ENCODE measurements at regions not wholly inside any gene's neighbourhood (a gene's known extent, or its start where the extent isn't known, plus 50 kb on each side); places are given as distances from the start of the nearest gene placed in this dataset.

DNA sequence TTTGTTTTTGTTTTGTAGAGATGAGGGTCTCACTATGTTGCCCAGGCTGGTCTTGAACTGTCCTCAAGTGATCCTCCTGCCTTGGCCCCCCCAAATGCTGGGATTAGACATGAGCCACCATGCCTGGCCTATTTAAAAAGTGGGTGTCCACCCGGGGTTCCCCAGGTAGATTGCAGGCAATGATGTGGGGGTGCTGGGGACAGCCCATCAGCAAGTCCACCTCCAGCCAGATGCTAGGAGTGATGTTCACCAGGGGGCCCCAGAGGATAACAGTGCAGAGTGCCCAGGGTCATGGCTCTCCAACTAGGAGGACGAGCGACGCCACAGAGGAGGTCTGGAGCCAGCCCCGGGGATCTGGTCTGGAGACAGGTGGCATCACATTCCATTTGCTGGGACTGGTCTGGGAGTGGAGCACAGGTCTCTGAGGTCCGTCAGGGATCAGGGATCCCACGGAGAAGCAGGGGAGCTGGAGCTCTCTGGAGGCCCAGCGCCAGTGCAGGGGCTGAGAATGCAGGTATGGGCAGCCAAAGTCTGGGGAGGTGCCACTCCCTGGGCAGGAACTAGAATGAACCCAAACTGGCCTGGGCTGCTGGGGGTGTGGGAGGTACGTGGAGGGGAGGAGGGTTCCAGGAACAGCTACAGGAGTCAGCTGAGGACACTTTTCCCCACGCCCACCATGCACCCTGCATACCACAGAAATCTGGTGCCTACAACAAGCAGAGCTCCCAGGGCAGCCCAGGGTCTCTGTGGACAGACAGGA lies 51.2 kb upstream of the PCSK6 start:
- POLR2A ChIA-PET (ENCODE audit: low non-redundant PET) = no interaction called here
- H3K27ac ChIP-seq (ENCODE audit: low read depth, low read length, poor library complexity, severe bottlenecking) = no peak overlapping the region
- no peak for TF ChIP-seq EZH2 (IDR thresholded peaks at IDR 0.05; ENCODE audit: borderline replicate concordance, low read depth, low read length, poor library complexity, severe bottlenecking)
- no peak for TF ChIP-seq CTCF (conservative IDR thresholded peaks at IDR 0.05; ENCODE audit: low read depth, low read length)
- H3K9me3 ChIP-seq (ENCODE audit: low read depth, low read length, poor library complexity, severe bottlenecking) = no peaks in the 10 kb centered on the region
- no peaks in the 10 kb centered on the region for H3K4me1 ChIP-seq (ENCODE audit: insufficient read depth, low read length, poor library complexity, severe bottlenecking)
- peaks cover 23% of the 10 kb centered on the region for H3K27me3 ChIP-seq (replicated peaks; ENCODE audit: insufficient read depth, low read depth, low read length, poor library complexity)
- BruUV-seq (replicated peaks) = no TSS peak
- no peaks in the 10 kb centered on the region for H3K36me3 ChIP-seq (ENCODE audit: insufficient read depth, low read length, poor library complexity, severe bottlenecking)
- no peak overlapping the region for H3K4me3 ChIP-seq (ENCODE audit: low read depth, low read length, poor library complexity, severe bottlenecking)
- CTCF ChIA-PET = no interaction called here
- no peak for DNase-seq (ENCODE audit: low spot score)
- intact Hi-C loops (cut with micrococcal nuclease; ENCODE audit: unreplicated experiment) = no loop called here

DNA sequence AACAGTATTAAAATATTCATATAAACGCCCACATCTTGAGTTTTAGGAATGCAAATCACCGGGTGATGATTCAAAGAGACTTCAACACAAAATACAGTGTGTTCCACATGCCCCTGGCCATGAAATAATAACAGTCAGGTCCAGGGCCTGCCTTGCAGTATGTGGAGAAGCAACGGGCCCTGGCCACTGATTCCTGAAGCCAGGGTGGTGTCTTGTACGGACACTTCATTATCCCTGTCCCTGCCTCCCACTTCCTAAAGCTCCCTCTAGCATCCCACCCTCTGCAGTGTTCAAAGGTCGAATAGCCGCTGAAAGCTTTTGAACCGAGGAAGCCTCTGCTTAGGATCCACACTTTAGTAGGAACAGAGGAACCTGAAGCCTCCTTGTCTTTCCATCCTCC lies 50.4 kb upstream of the PCSK6 start:
- intact Hi-C loops (cut with micrococcal nuclease; ENCODE audit: unreplicated experiment) = no loop called here
- CTCF ChIA-PET = no interaction called here
- Histone ChIP-seq H3K9me3 (ENCODE audit: low read depth, low read length, poor library complexity, severe bottlenecking) (no peaks in the 10 kb centered on the region), H3K27me3 (replicated peaks; ENCODE audit: insufficient read depth, low read depth, low read length, poor library complexity) (peaks cover 16% of the 10 kb centered on the region), H3K36me3 (ENCODE audit: insufficient read depth, low read length, poor library complexity, severe bottlenecking) (no peaks in the 10 kb centered on the region), H3K4me1 (ENCODE audit: insufficient read depth, low read length, poor library complexity, severe bottlenecking) (no peaks in the 10 kb centered on the region), H3K4me3 (ENCODE audit: low read depth, low read length, poor library complexity, severe bottlenecking) (no peak overlapping the region), H3K27ac (ENCODE audit: low read depth, low read length, poor library complexity, severe bottlenecking) (no peak overlapping the region)
- BruUV-seq (replicated peaks) = no TSS peak
- POLR2A ChIA-PET (ENCODE audit: low non-redundant PET) = no interaction called here
- no peak for TF ChIP-seq EZH2 (IDR thresholded peaks at IDR 0.05; ENCODE audit: borderline replicate concordance, low read depth, low read length, poor library complexity, severe bottlenecking)
- no peak for TF ChIP-seq CTCF (conservative IDR thresholded peaks at IDR 0.05; ENCODE audit: low read depth, low read length)
- no peak for DNase-seq (ENCODE audit: low spot score)

- POLR2A ChIA-PET (ENCODE audit: low non-redundant PET) = no interaction called here
- no peak for DNase-seq (ENCODE audit: low spot score)
- H3K4me3 ChIP-seq (ENCODE audit: low read depth, low read length, poor library complexity, severe bottlenecking) = no peak overlapping the region
- no peaks in the 10 kb centered on the region for H3K9me3 ChIP-seq (ENCODE audit: low read depth, low read length, poor library complexity, severe bottlenecking)
- CTCF ChIA-PET = no interaction called here
- H3K27ac ChIP-seq (ENCODE audit: low read depth, low read length, poor library complexity, severe bottlenecking) = no peak overlapping the region
- no TSS peak for BruUV-seq (replicated peaks)
- no peaks in the 10 kb centered on the region for H3K36me3 ChIP-seq (ENCODE audit: insufficient read depth, low read length, poor library complexity, severe bottlenecking)
- intact Hi-C loops (cut with micrococcal nuclease; ENCODE audit: unreplicated experiment) = no loop called here
- TF ChIP-seq EZH2 (IDR thresholded peaks at IDR 0.05; ENCODE audit: borderline replicate concordance, low read depth, low read length, poor library complexity, severe bottlenecking) (no peak), CTCF (conservative IDR thresholded peaks at IDR 0.05; ENCODE audit: low read depth, low read length) (no peak)
- peaks cover 12% of the 10 kb centered on the region for H3K27me3 ChIP-seq (replicated peaks; ENCODE audit: insufficient read depth, low read depth, low read length, poor library complexity)
- H3K4me1 ChIP-seq (ENCODE audit: insufficient read depth, low read length, poor library complexity, severe bottlenecking) = no peaks in the 10 kb centered on the region
Measured at GRCh38 chr15:101539492-101539891, 50.0 kb upstream of the PCSK6 start.
